Activated CD8-positive, alpha-beta memory T cell treated with anti-CD3 and anti-CD28 coated beads, Interleukin-2, amount 50 U/mL, for 24 hours (primary cell): ENCODE measurements at regions not wholly inside any gene's neighbourhood (a gene's known extent, or its start where the extent isn't known, plus 50 kb on each side); places are given as distances from the start of the nearest gene placed in this dataset.

Source experiments
- DNase-seq: peaks from one replicate; pipeline ENCODE4 v3.0.0-alpha.2; 2020; ENCODE audit errors: extremely low read depth

GRCh38 chr11:69378303-69379141, 84.6 kb downstream of the MYEOV start:
- DNase-seq = no peak

DNA sequence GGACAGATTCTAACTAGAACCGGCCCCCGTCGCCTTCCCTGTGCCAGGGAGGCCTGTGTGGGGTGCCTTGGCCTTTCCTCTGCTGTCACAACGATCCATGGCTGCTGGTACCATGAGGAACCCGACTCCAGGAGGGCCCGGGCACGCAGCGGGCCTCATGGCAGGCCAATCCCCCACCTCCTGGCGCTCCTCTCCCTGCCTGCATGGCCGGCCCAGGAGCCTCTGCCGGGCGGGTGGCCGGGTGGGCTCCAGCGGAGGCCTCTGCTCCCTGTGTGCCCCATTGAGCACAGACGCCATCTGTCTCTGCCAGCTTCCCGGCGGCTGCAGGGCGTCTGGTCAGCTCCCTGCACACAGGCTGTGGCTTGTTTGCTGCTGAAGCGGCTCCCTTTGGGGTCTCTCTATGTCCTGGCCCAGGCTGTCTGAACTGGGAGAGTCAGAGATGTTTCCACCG, 86.5 kb downstream of the MYEOV start:
- no peak for DNase-seq

DNA sequence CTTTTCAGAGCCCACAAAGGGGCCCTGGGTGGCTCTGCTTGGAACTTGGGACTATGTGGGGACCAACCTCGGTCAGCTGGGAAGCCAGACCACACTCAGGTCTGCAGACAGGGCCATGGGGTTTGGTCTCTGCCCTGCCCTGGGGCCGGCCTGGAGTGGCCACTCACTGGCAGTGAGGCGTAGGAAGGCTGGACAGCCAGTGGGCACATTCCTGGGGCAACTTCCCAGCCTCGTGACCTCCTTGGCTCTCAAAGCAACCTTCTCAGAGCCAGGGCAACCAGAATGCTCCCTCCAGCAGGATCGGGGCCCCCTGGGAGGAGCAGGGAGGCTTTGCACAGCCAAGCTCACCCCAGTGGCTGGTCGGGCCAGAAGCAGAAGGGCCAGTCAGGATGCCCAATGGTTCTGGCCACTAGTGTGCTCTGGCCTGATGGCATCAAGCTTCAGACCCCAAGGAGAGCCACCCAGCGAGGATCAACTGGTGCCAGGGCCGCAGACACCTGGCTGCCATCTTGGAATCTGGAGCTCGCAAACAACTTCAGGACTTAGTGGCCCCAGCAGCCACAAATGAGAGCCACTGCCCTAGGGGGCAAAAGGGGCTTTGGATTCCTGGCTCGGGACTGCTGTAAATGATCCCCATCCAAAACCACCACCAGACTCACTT, 87.1 kb downstream of the MYEOV start:
- no peak for DNase-seq

- no peak for DNase-seq
Measured at GRCh38 chr11:69381681-69382130, 87.8 kb downstream of the MYEOV start.

DNA sequence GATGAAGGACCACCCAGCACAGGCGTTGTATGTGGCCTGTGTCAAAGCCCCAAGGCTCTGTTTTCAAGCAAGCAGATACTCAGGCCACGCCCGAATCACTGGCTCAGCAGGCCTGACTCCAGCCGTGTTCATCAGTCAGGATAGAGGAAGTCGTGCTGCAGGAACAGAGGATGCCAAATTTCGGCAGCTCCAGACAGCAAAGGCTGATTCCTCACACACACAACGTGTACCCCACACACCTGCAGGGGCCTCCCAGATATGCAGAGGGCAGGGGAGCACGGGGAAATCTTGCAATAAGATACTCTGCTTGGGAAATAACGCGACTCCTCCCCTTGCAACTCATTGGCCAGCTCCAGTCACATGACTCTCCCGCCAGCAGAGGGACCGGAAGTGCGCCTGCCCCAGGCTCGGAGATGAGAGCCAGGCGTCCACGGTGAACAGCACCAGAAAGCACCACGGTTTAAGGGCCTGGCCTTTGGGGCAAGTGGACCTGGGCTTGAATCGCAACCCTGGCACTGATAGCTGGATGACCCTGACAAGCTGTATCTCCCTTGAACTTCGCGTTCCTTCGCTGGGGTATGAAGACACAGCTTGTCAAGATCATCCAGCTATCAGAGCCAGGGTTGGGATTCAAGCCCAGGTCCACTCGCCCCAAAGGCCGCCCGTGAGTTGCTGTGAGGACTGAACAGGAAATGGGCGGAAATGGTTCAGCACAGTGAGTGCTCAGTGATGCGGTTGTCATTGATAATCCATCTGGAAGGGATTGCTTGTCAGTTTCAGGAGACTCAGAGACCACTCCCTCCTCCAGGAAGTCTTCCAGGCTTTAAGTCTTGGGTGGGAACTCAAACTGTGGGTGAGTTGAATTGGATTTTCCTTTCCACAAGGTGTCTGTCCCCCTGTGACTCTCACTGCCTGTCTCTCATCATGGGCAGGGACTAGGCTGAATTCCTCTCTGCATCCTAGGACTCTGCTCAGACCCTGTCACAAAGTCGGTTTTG, 88.5 kb downstream of the MYEOV start:
- DNase-seq = no peak

DNA sequence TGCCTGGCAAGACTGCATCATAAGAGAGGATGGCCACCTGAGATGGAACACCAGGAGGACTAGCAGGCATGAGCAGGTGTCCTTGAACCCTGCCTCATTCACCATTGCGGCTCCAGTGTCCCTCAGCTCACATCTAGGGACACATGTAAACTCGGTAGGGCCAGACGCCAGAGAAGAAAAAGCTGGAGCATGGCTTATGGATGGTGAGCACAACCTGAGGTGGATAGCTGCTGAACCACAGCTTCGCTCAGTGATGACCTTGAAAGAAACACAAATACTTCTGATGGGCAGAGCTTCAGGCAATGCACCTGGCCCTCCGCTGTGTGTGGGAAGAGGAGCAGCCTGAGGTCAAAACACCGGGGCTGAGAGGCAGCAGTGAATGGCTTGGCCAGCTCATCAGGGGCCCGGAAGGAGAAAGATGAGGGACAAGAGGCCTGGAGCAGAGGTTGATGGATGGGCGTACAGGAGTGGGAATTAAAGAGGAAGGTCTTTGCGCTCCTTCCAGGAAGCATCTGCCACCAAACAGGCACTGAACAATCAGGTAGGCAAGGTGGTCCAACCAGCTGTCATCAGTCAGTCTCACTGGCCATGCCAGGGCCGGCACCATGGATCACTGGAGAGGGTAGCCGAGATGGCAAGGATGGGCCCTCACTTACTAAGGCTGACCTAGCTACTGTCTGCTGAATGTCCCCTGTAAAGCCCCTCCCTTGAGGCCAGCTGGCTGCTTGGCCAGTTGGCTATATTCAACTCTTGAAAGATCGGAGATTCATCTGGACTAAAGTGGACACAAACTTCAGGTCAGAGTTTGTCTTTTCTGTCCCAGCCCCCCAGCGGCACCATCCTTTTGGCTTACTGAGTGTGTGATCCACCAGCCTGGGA, 89.7 kb downstream of the MYEOV start:
- no peak for DNase-seq

DNA sequence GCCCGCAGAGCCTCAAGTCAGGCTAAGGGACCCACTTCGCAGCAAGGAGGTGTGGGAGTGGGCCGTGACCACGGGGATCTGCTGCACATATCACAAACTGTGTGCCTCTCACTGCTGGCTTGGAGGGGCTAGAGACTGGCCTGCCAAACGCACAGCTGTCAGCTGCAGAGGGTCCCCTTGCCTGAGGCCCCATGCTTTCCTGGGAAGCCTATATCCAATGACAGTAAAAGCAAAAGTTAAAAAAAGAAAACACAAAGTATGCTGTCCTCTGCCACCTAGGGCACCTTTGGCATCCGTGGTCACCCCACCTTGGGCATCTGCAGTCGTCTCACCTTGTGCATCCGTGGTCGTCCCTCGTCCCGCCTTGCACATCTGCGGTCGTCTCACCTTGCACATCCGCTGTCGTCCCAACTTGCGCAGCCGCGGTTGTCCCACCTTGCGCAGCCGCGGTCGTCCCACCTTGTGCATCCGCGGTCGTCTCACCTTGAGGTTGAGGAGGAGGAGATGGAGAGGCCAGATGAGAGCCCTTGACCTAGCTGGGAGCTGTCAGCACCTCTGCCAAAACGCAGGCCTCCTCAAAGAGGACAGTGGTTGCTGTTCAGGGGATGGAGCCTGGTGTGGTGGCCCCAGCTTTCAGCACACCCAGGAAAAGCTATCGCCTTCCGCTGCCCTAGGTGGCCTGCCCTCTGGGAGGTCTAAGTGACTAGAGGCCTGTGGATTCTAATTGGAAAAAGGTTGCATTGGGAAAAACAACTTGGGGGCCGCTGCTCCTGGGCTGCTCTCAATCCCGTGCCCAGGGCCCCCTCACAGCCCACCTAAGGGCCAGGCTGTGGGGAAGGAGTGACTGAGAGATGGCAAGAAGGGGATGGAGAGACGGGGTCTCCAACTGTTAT, 90.5 kb downstream of the MYEOV start:
- no peak for DNase-seq

GRCh38 chr11:69385144-69385820, 91.3 kb downstream of the MYEOV start:
- no peak for DNase-seq

DNA sequence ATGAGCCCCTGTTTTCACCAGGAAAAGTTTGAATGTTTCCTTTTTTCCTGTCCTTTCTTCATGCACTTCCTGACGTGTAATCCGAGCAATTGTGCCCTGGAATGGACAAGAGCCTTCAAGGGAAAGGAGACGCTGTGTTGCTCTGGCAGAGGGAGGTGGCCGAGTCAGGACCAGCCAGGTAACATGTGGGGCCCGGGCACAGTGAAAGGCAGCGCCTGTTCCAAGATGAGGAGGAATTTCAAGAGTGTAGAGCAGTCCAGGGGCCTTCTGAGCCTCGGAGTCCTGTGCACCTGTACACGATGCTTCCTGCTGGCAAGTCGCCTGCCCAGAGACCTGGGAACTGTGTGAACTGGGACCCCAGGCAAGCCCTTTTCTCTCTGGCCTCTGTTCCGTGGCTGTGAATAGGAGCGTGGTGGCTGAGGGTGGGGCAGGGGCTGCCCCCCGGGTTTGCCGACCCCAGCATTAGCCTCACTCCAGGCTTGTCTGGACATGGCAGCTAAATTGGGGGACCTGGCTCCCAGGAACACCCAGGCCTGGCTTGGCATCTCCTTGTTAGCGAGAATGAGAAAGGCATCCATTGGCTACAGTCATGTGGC, 92.0 kb downstream of the MYEOV start:
- DNase-seq = no peak

- no peak for DNase-seq
Measured at GRCh38 chr11:69386594-69387408, 92.8 kb downstream of the MYEOV start.

GRCh38 chr11:69387409-69387885, 93.5 kb downstream of the MYEOV start:
- no peak for DNase-seq

- no peak for DNase-seq
Measured at GRCh38 chr11:69388210-69388609, 93.3 kb upstream of the LINC01488 start.

GRCh38 chr11:69388661-69389060, 92.8 kb upstream of the LINC01488 start:
- no peak for DNase-seq

- no peak for DNase-seq
Measured at GRCh38 chr11:69390561-69390960, 90.9 kb upstream of the LINC01488 start.

GRCh38 chr11:69391192-69392103, 90.0 kb upstream of the LINC01488 start:
- DNase-seq = no peak

DNA sequence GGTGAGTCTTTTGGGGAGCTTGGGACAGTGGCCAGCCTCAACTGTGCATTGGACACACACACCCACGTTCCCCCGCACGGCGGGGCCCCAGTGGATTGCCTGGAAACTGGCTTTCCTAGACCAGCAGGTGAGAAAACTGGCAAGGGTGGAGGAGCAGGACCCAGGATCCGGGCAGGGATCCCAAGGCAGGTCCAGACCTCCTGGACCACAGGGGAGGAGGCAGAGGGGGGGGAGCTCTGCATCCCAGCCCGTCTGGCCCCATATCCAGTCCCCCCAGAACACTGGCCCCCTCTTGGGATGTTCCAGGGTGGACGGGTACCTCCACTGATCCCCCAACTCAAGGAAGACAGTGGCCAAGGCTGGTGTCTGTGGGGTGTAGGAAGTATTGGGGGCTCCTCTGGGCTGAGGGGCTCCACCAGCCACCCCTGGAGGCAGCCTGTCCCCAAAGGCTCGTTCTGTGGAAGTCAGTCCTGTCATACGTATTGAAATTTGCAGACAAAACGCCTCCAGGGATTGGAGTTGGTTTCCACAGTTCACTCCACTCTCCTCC, 89.3 kb upstream of the LINC01488 start:
- no peak for DNase-seq
